ENCODE measurements at regions not wholly inside any gene's neighbourhood (a gene's known extent, or its start where the extent isn't known, plus 50 kb on each side); places are given as distances from the start of the nearest gene placed in this dataset.

DNA sequence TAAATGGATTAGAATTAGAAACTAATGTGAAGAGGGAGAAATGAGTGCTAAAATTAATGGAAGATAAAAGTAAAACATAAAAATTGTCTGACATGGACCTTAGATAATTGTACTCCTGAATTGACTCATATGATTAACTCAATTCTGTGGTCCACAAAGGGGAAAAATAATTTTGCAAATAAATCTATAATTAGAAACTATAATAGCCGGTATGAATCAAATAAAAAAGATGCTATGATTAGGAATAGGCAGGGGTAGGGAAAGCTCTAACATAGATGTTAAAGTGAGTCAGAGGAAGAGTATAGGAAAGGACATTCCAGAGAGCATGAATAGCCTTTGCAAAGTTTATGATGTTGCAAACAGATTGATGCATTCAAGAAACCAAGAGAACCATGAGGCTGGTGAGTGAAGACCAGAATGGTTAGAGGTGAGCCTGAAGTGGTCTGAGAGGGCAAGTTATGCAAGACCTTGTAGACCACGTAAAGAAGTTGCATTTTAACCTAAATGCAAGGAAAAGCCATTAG is 262.1 kb upstream of the CA10 start:
- DNase-seq (ENCODE audit: low read depth, low spot score) = no peak

More for the DNA sequence above, 262.1 kb upstream of the CA10 start:
- Histone ChIP-seq H3K9me1 (replicated peaks; ENCODE audit: control insufficient read depth, extremely low read depth, insufficient read depth, low read length) (no peaks in the 10 kb centered on the region), H3K27ac (ENCODE audit: insufficient read depth, low read depth, low read length) (no peak overlapping the region), H4K20me1 (replicated peaks; ENCODE audit: control insufficient read depth, extremely low read depth, insufficient read depth, low read length) (no peaks in the 10 kb centered on the region), H3K27me3 (ENCODE audit: control insufficient read depth in 2 of 2, insufficient read depth in 2 of 2, low read length in 2 of 2) (no peaks in the 10 kb centered on the region), H3K36me3 (ENCODE audit: control insufficient read depth in 2 of 2, extremely low read depth in 1 of 2, insufficient read depth in 2 of 2, low read length in 2 of 2) (no peaks in the 10 kb centered on the region), H2AFZ (ENCODE audit: low read depth, low read length) (no peak overlapping the region), H3K4me1 (ENCODE audit: control insufficient read depth, extremely low read depth, insufficient read depth, low read length) (no peaks in the 10 kb centered on the region), H3K9ac (replicated peaks; ENCODE audit: extremely low read depth, insufficient read depth, low read length) (no peak overlapping the region), H3K4me3 (replicated peaks in 1 of 3; ENCODE audit: insufficient read depth in 1 of 3, low read depth in 1 of 3, low read length in 3 of 3) (no peak overlapping the region), H3K9me3 (replicated peaks; ENCODE audit: control insufficient read depth, insufficient read depth, low read length) (no peaks in the 10 kb centered on the region), H3K4me2 (ENCODE audit: insufficient read depth, low read length) (no peak overlapping the region), H3K79me2 (ENCODE audit: control insufficient read depth, insufficient read depth, low read length) (no peaks in the 10 kb centered on the region)
- no TSS peak for BruUV-seq (replicated peaks)
- intact Hi-C loops (cut with micrococcal nuclease) (no loop called here), dilution Hi-C loops (cut with MboI; ENCODE audit: extremely low pct_ligation_motif_present, low sequenced_read_pairs) (no loop called here)
- ChIA-PET CTCF (no interaction called here), POLR2A (no interaction called here)
- TF ChIP-seq, protein P1, sequence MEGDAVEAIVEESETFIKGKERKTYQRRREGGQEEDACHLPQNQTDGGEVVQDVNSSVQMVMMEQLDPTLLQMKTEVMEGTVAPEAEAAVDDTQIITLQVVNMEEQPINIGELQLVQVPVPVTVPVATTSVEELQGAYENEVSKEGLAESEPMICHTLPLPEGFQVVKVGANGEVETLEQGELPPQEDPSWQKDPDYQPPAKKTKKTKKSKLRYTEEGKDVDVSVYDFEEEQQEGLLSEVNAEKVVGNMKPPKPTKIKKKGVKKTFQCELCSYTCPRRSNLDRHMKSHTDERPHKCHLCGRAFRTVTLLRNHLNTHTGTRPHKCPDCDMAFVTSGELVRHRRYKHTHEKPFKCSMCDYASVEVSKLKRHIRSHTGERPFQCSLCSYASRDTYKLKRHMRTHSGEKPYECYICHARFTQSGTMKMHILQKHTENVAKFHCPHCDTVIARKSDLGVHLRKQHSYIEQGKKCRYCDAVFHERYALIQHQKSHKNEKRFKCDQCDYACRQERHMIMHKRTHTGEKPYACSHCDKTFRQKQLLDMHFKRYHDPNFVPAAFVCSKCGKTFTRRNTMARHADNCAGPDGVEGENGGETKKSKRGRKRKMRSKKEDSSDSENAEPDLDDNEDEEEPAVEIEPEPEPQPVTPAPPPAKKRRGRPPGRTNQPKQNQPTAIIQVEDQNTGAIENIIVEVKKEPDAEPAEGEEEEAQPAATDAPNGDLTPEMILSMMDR (IDR thresholded peaks at IDR 0.05; ENCODE audit: extremely low read depth in 1 of 2, insufficient read depth in 1 of 2, low read depth in 1 of 2, low read length in 2 of 2) = no peak
- no peak for TF ChIP-seq EZH2 (IDR thresholded peaks at IDR 0.05; ENCODE audit: borderline replicate concordance, low read depth, low read length, severe bottlenecking)
- TF ChIP-seq MYC (IDR thresholded peaks at IDR 0.05; ENCODE audit: low read depth, low read length) = no peak
- no peak for TF ChIP-seq POLR2A (IDR thresholded peaks at IDR 0.05; ENCODE audit: low read depth, low read length)
- TF ChIP-seq JUN (IDR thresholded peaks at IDR 0.05; ENCODE audit: borderline replicate concordance, insufficient read depth, insufficient read length, low read depth) = no peak
- TF ChIP-seq POLR2AphosphoS5 (IDR thresholded peaks at IDR 0.05; ENCODE audit: insufficient read depth, low read depth, low read length) = no peak
- TF ChIP-seq GATA2 (IDR thresholded peaks at IDR 0.05; ENCODE audit: insufficient read depth, insufficient read length, low read depth, low read length) = no peak
- TF ChIP-seq, protein P2, sequence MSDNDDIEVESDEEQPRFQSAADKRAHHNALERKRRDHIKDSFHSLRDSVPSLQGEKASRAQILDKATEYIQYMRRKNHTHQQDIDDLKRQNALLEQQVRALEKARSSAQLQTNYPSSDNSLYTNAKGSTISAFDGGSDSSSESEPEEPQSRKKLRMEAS (IDR thresholded peaks at IDR 0.05; ENCODE audit: insufficient read depth, insufficient read length) = no peak
- no peak for TF ChIP-seq FOS (IDR thresholded peaks at IDR 0.05; ENCODE audit: borderline replicate concordance, insufficient read depth, low read length)
- FAIRE-seq = no peak
